SK-N-SH (cell line): ENCODE measurements at regions not wholly inside any gene's neighbourhood (a gene's known extent, or its start where the extent isn't known, plus 50 kb on each side); places are given as distances from the start of the nearest gene placed in this dataset.

Source experiments
- CTCF ChIA-PET: fragments of 300-600, 350-600 bp; formaldehyde crosslinking; extraction: SDS; loops from one replicate; lab custom pipeline; 2021; lab: Yijun Ruan, JAX
- POLR2A ChIA-PET: fragments of 350-600 bp; sonication (Branson Sonifier 250); formaldehyde crosslinking; extraction: SDS; loops from one replicate; lab custom pipeline; 2020; ENCODE audit warnings: antibody characterized with exemption, inconsistent platforms; lab: Yijun Ruan, JAX
- DNase-seq: peaks from one replicate; pipeline ENCODE4 v3.0.0; 2012
- H2AFZ ChIP-seq: fragments of 200-600 bp; sonication (generic); 2 replicates; pipeline ENCODE4 v1.8.1; 2016; ENCODE audit warnings: antibody characterized with exemption, mild to moderate bottlenecking, low read depth
- H3F3A ChIP-seq: fragments of 200-600 bp; sonication (generic); replicated peaks from 2 replicates; pipeline ENCODE3; 2016; ENCODE audit warnings: antibody characterized with exemption, mild to moderate bottlenecking; ENCODE audit not compliant: insufficient read depth
- H3K27ac ChIP-seq, 2 experiments: fragments of 200-500 bp in 1 of 2; fragments of 200-600 bp in 1 of 2; sonication (Bioruptor generic) in 1 of 2; sonication (generic), shearing (Covaris generic) in 1 of 2; 2 replicates each; pipeline versions ENCODE4 v1.5.1 to v1.6.1; 2014 to 2016; ENCODE audit warnings: low read depth in 2 of 2, inconsistent platforms in 1 of 2, low read length in 1 of 2, mild to moderate bottlenecking in 1 of 2, mixed read lengths in 1 of 2
- H3K27me3 ChIP-seq: fragments of 200-600 bp; sonication (generic), shearing (Covaris generic); 2 replicates; pipeline ENCODE4 v1.6.1; 2016; ENCODE audit warnings: mixed run types; ENCODE audit not compliant: insufficient read depth
- H3K36me3 ChIP-seq, 2 experiments: fragments of 200-500 bp in 1 of 2; fragments of 200-600 bp in 1 of 2; sonication (Bioruptor generic) in 1 of 2; sonication (generic) in 1 of 2; replicated peaks in 1 of 2; 2 replicates each; pipeline versions ENCODE3 to v1.5.1; 2014 to 2016; ENCODE audit warnings: low read length in 1 of 2, mild to moderate bottlenecking in 1 of 2; ENCODE audit not compliant: insufficient read depth in 2 of 2, control insufficient read depth in 1 of 2
- H3K4me1 ChIP-seq, 2 experiments: fragments of 200-500 bp in 1 of 2; fragments of 200-600 bp in 1 of 2; sonication (Bioruptor generic) in 1 of 2; sonication (generic), shearing (Covaris generic) in 1 of 2; 2 replicates each; pipeline versions ENCODE4 v1.5.1 to v1.6.1; 2014 to 2016; ENCODE audit warnings: low read depth in 1 of 2, low read length in 1 of 2, mixed run types in 1 of 2; ENCODE audit not compliant: insufficient read depth in 2 of 2, control insufficient read depth in 1 of 2
- H3K4me2 ChIP-seq: fragments of 200-600 bp; sonication (generic), shearing (Covaris generic); 2 replicates; pipeline ENCODE4 v1.6.1; 2017; ENCODE audit warnings: mixed run types
- H3K4me3 ChIP-seq, 2 experiments: fragments of 200-500 bp in 1 of 2; fragments of 200-600 bp in 1 of 2; sonication (Bioruptor generic) in 1 of 2; sonication (generic), shearing (Covaris generic) in 1 of 2; 2 replicates each; pipeline versions ENCODE4 v1.5.1 to v1.8.1; 2014 to 2016; ENCODE audit warnings: low read depth in 2 of 2, inconsistent platforms in 1 of 2, low read length in 1 of 2, mild to moderate bottlenecking in 1 of 2, mixed read lengths in 1 of 2, moderate library complexity in 1 of 2
- H3K79me2 ChIP-seq: fragments of 200-600 bp; sonication (generic); 2 replicates; pipeline ENCODE4 v1.8.1; 2017; ENCODE audit warnings: mild to moderate bottlenecking; ENCODE audit not compliant: insufficient read depth
- H3K9ac ChIP-seq: fragments of 200-600 bp; sonication (generic); 2 replicates; pipeline ENCODE4 v1.6.1; 2017; ENCODE audit warnings: mixed run types
- H3K9me2 ChIP-seq: fragments of 200-600 bp; sonication (generic); 2 replicates; pipeline ENCODE4 v1.6.1; 2017; ENCODE audit warnings: mixed run types
- H3K9me3 ChIP-seq: fragments of 200-600 bp; sonication (generic); 2 replicates; pipeline ENCODE4 v1.6.1; 2017; ENCODE audit warnings: mixed run types, mild to moderate bottlenecking, moderate library complexity
- H4K20me1 ChIP-seq: fragments of 200-600 bp; sonication (generic); 2 replicates; pipeline ENCODE4 v1.6.1; 2017; ENCODE audit warnings: mild to moderate bottlenecking, mixed run types; ENCODE audit not compliant: insufficient read depth
- CHD2 ChIP-seq: fragments of 150-350 bp; IDR thresholded peaks from 2 replicates; pipeline ENCODE4 v1.6.1; 2018; ENCODE audit warnings: low read length; ENCODE audit not compliant: partially characterized antibody
- ELF1 ChIP-seq: IDR thresholded peaks from 2 replicates; pipeline ENCODE4 v1.4.0; 2012
- EP300 ChIP-seq, 2 experiments: IDR thresholded peaks; 2 replicates each; pipeline versions ENCODE4 v1.4.0 to v1.6.1; 2012; ENCODE audit warnings: borderline replicate concordance in 1 of 2, low read depth in 1 of 2, low read length in 1 of 2
- FOSL2 ChIP-seq: IDR thresholded peaks from 2 replicates; pipeline ENCODE4 v1.4.0; 2012; ENCODE audit warnings: low read depth, mild to moderate bottlenecking, moderate library complexity, borderline replicate concordance
- FOXM1 ChIP-seq: IDR thresholded peaks from 2 replicates; pipeline ENCODE4 v1.4.0; 2012; ENCODE audit warnings: low read depth, mild to moderate bottlenecking
- GABPA ChIP-seq: IDR thresholded peaks from 2 replicates; pipeline ENCODE4 v1.4.0; 2012; ENCODE audit warnings: low read depth, mild to moderate bottlenecking
- GATA2 ChIP-seq: sonication (generic); formaldehyde crosslinking; IDR thresholded peaks from 2 replicates; pipeline ENCODE4 v1.5.0; 2020; ENCODE audit warnings: mild to moderate bottlenecking, missing genetic modification reagents
- JUND ChIP-seq: IDR thresholded peaks from 2 replicates; pipeline ENCODE4 v1.4.0; 2012
- MAX ChIP-seq: IDR thresholded peaks from 2 replicates; pipeline ENCODE4 v1.4.0; 2012; ENCODE audit warnings: low read depth
- MEF2A ChIP-seq: IDR thresholded peaks from 2 replicates; pipeline ENCODE4 v1.4.0; 2012; ENCODE audit warnings: low read depth, borderline replicate concordance
- NFIC ChIP-seq: IDR thresholded peaks from 2 replicates; pipeline ENCODE4 v1.4.0; 2012; ENCODE audit warnings: borderline replicate concordance
- PBX3 ChIP-seq: IDR thresholded peaks from 2 replicates; pipeline ENCODE4; 2012
- RAD21 ChIP-seq: IDR thresholded peaks from 2 replicates; pipeline ENCODE4 v1.6.1; 2012; ENCODE audit warnings: mild to moderate bottlenecking, low read length
- RCOR1 ChIP-seq: fragments of 150-350 bp; IDR thresholded peaks from 2 replicates; pipeline ENCODE4 v1.6.1; 2017; ENCODE audit warnings: antibody characterized with exemption, low read length
- RXRA ChIP-seq: IDR thresholded peaks from 2 replicates; pipeline ENCODE4 v1.4.0; 2012; ENCODE audit warnings: low read depth, mild to moderate bottlenecking, borderline replicate concordance
- SIN3A ChIP-seq: IDR thresholded peaks from 2 replicates; pipeline ENCODE4 v1.6.1; 2012; ENCODE audit warnings: low read depth, mild to moderate bottlenecking, low read length, moderate library complexity, borderline replicate concordance
- SMC3 ChIP-seq: IDR thresholded peaks from 2 replicates; pipeline ENCODE4 v1.6.1; 2012; ENCODE audit warnings: low read depth, low read length, improper control_type of control experiment
- TEAD4 ChIP-seq: IDR thresholded peaks from 2 replicates; pipeline ENCODE4 v1.4.0; 2012; ENCODE audit warnings: mild to moderate bottlenecking, borderline replicate concordance; ENCODE audit not compliant: insufficient read depth
- ZBTB33 ChIP-seq: IDR thresholded peaks from 2 replicates; pipeline ENCODE4 v1.4.0; 2012; ENCODE audit warnings: low read depth, borderline replicate concordance
- WGBS: methylation state at CpG from one replicate; pipeline ENCODE4 v1.1.6; 2017; ENCODE audit warnings: low lambda C conversion rate; 5-methylcytosine and 5-hydroxymethylcytosine counted together
- TF ChIP-seq, protein P1 (sequence below): fragments of 150-350 bp; IDR thresholded peaks from 2 replicates; pipeline ENCODE4 v1.6.1; 2017; ENCODE audit warnings: antibody characterized with exemption, low read length, low read depth, borderline replicate concordance
- TF ChIP-seq, protein P2 (sequence below): fragments of 150-350 bp; IDR thresholded peaks from 2 replicates; pipeline ENCODE4 v1.6.1; 2016; ENCODE audit warnings: mild to moderate bottlenecking, low read depth, low read length
- TF ChIP-seq, protein P3 (sequence below): fragments of 200-600 bp; sonication (generic); IDR thresholded peaks from 2 replicates; pipeline ENCODE4 v1.6.1; 2017; ENCODE audit warnings: antibody characterized with exemption, mild to moderate bottlenecking, moderate library complexity
- TF ChIP-seq, protein P4 (sequence below): IDR thresholded peaks from 2 replicates; pipeline ENCODE4 v1.4.0; 2012; ENCODE audit warnings: low read depth, borderline replicate concordance

- TF ChIP-seq, protein P1, sequence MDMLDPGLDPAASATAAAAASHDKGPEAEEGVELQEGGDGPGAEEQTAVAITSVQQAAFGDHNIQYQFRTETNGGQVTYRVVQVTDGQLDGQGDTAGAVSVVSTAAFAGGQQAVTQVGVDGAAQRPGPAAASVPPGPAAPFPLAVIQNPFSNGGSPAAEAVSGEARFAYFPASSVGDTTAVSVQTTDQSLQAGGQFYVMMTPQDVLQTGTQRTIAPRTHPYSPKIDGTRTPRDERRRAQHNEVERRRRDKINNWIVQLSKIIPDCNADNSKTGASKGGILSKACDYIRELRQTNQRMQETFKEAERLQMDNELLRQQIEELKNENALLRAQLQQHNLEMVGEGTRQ = no peak
Measured at GRCh38 chr7:81584667-81585066, 185.2 kb downstream of the HGF start (continued).

GRCh38 chr7:81583882-81584533, 185.8 kb downstream of the HGF start:
- no peaks in the 10 kb centered on the region for H4K20me1 ChIP-seq
- H3K36me3 ChIP-seq = no peaks in the 10 kb centered on the region
- 59% methylated on average over 2 of the region's 2 CpGs for whole genome bisulfite sequencing
- ChIA-PET POLR2A (no interaction called here), CTCF (no interaction called here)
- no peaks in the 10 kb centered on the region for H3K27me3 ChIP-seq
- H2AFZ ChIP-seq = no peak overlapping the region; the same call in 1 of the 2 replicates
- H3K27ac ChIP-seq = peak overlapping the region; percentile 28 to 53; a peak in 3 of 4 replicates
- H3K9ac ChIP-seq = no peak overlapping the region
- no peaks in the 10 kb centered on the region for H3K9me2 ChIP-seq
- H3K9me3 ChIP-seq = no peaks in the 10 kb centered on the region
- DNase-seq = no peak
- no peak overlapping the region for H3K4me2 ChIP-seq
- H3K79me2 ChIP-seq = no peaks in the 10 kb centered on the region
- peaks cover 0 to 2% of the 10 kb centered on the region in 2 experiments; a peak in 2 of 4 replicates for H3K4me1 ChIP-seq
- peaks cover 3% of the 10 kb centered on the region for H3F3A ChIP-seq
- no peak overlapping the region for H3K4me3 ChIP-seq
- TF ChIP-seq RXRA = 0 out of 2 replicates have a peak, but pooled peaks have one; percentile 9
- no peak for TF ChIP-seq SMC3
- TF ChIP-seq, protein P2, sequence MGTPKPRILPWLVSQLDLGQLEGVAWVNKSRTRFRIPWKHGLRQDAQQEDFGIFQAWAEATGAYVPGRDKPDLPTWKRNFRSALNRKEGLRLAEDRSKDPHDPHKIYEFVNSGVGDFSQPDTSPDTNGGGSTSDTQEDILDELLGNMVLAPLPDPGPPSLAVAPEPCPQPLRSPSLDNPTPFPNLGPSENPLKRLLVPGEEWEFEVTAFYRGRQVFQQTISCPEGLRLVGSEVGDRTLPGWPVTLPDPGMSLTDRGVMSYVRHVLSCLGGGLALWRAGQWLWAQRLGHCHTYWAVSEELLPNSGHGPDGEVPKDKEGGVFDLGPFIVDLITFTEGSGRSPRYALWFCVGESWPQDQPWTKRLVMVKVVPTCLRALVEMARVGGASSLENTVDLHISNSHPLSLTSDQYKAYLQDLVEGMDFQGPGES = no peak
- TF ChIP-seq GABPA = no peak
- TF ChIP-seq MAX = peak; percentile 50; the same call in 1 of the 2 replicates
- TF ChIP-seq RCOR1 = no peak
- no peak for TF ChIP-seq GATA2
- TF ChIP-seq NFIC = peak; percentile 59; the same call in 1 of the 2 replicates
- TF ChIP-seq FOXM1 = peak; percentile 43; the same call in 1 of the 2 replicates
- TF ChIP-seq CHD2 = no peak
- TF ChIP-seq EP300 (IDR thresholded peaks at IDR 0.05; ENCODE audit: borderline replicate concordance in 1 of 2, low read depth in 1 of 2, low read length in 1 of 2) = peak; percentile 65 to 78; a peak in 2 of 4 replicates
- TF ChIP-seq JUND = peak; percentile 66
- TF ChIP-seq, protein P3, sequence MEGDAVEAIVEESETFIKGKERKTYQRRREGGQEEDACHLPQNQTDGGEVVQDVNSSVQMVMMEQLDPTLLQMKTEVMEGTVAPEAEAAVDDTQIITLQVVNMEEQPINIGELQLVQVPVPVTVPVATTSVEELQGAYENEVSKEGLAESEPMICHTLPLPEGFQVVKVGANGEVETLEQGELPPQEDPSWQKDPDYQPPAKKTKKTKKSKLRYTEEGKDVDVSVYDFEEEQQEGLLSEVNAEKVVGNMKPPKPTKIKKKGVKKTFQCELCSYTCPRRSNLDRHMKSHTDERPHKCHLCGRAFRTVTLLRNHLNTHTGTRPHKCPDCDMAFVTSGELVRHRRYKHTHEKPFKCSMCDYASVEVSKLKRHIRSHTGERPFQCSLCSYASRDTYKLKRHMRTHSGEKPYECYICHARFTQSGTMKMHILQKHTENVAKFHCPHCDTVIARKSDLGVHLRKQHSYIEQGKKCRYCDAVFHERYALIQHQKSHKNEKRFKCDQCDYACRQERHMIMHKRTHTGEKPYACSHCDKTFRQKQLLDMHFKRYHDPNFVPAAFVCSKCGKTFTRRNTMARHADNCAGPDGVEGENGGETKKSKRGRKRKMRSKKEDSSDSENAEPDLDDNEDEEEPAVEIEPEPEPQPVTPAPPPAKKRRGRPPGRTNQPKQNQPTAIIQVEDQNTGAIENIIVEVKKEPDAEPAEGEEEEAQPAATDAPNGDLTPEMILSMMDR = no peak
- TF ChIP-seq FOSL2 = peak; percentile 16; the same call in 1 of the 2 replicates
- no peak for TF ChIP-seq RAD21
- TF ChIP-seq ELF1 = no peak
- 0 out of 2 replicates have a peak, but pooled peaks have one; percentile 48 for TF ChIP-seq MEF2A
- TF ChIP-seq TEAD4 = peak; percentile 78
- TF ChIP-seq SIN3A = peak; percentile 42; the same call in 1 of the 2 replicates
- TF ChIP-seq, protein P4, sequence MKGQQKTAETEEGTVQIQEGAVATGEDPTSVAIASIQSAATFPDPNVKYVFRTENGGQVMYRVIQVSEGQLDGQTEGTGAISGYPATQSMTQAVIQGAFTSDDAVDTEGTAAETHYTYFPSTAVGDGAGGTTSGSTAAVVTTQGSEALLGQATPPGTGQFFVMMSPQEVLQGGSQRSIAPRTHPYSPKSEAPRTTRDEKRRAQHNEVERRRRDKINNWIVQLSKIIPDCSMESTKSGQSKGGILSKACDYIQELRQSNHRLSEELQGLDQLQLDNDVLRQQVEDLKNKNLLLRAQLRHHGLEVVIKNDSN = no peak
- no peak for TF ChIP-seq ZBTB33
- peak; percentile 88 for TF ChIP-seq PBX3
